C4-2B (cell line): ENCODE measurements at regions not wholly inside any gene's neighbourhood (a gene's known extent, or its start where the extent isn't known, plus 50 kb on each side); places are given as distances from the start of the nearest gene placed in this dataset.
"Not testable (repeated sequence)": the region's sequence is repeated elsewhere in the genome, so short reads cannot be mapped to it uniquely, and the experiment has no call there.

Source experiments
- ZFX ChIP-seq: fragments of 450-650 bp; IDR thresholded peaks from 2 replicates; pipeline ENCODE4 v1.6.1; 2017
- TF ChIP-seq, protein P1 (sequence below): fragments of 450-650 bp; conservative IDR thresholded peaks from 2 replicates; pipeline ENCODE4 v1.5.1; 2017; ENCODE audit warnings: mild to moderate bottlenecking

DNA sequence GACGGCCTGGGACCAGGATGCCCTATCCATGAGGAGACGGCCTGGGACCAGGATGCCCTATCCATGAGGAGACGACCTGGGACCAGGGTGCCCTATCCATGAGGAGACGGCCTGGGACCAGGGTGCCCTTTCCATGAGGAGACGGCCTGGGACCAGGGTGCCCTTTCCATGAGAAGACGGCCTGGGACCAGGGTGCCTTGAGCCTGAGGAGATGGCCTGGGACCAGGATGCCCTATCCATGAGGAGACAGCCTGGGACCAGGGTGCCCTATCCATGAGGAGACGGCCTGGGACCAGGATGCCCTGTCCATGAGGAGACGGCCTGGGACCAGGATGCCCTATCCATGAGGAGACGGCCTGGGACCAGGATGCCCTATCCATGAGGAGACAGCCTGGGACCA is 58.6 kb upstream of the VIPR2 start:
- TF ChIP-seq, protein P1, sequence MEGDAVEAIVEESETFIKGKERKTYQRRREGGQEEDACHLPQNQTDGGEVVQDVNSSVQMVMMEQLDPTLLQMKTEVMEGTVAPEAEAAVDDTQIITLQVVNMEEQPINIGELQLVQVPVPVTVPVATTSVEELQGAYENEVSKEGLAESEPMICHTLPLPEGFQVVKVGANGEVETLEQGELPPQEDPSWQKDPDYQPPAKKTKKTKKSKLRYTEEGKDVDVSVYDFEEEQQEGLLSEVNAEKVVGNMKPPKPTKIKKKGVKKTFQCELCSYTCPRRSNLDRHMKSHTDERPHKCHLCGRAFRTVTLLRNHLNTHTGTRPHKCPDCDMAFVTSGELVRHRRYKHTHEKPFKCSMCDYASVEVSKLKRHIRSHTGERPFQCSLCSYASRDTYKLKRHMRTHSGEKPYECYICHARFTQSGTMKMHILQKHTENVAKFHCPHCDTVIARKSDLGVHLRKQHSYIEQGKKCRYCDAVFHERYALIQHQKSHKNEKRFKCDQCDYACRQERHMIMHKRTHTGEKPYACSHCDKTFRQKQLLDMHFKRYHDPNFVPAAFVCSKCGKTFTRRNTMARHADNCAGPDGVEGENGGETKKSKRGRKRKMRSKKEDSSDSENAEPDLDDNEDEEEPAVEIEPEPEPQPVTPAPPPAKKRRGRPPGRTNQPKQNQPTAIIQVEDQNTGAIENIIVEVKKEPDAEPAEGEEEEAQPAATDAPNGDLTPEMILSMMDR, result not testable (repeated sequence)
- not testable (repeated sequence) for TF ChIP-seq ZFX
